ENCODE measurements at regions not wholly inside any gene's neighbourhood (a gene's known extent, or its start where the extent isn't known, plus 50 kb on each side); places are given as distances from the start of the nearest gene placed in this dataset.
A peak's percentile ranks its signal among the peaks of the same experiment; 100 is the strongest.

DNA sequence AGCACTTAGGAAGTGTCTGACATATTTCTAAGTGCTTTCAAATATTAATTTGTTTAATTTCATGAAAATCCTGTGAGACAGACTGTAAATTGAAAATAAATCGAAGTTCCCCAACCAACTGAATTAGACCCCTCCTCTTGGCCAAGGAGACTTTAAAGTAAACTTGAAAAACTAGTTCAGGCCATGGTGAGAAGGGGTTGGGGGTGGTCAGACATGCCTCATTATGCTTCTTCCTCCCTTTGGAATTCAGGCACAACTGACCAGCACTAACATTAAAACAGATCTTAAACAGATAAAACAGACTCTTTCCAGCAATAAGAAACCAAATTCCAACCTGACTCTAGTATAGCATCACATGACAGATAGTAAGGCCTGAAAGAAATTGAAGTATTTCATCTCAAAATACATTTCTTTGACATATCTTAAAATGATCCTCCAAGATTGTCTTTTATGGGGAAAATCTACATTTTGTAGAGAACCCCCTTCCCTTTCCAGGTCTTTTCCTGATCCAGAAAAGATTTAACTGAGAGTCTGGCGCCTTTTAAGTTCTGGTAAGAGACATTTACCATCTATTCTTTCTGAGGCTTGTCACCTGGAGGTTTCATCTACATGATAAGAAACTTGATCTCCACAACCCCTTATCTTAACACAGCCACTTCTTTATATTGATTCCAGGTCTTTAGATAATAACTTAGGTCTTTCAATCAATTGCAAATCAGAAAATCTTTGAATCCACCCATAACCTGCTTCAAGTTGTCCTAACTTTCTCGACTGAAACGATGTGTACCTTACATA, 336.5 kb downstream of the PCDH20 start:
- H2AFZ ChIP-seq = no peak overlapping the region
- H4K20me1 ChIP-seq (ENCODE audit: insufficient read depth, poor library complexity, severe bottlenecking) = no peaks in the 10 kb centered on the region
- DNase-seq (ENCODE audit: low spot score) = no peak
- no peak for TF ChIP-seq EZH2 (IDR thresholded peaks at IDR 0.05; ENCODE audit: borderline replicate concordance)
- TF ChIP-seq EZH2phosphoT487 (IDR thresholded peaks at IDR 0.05; ENCODE audit: low read depth, severe bottlenecking, unreplicated experiment) = no peak
- TF ChIP-seq, protein P1, sequence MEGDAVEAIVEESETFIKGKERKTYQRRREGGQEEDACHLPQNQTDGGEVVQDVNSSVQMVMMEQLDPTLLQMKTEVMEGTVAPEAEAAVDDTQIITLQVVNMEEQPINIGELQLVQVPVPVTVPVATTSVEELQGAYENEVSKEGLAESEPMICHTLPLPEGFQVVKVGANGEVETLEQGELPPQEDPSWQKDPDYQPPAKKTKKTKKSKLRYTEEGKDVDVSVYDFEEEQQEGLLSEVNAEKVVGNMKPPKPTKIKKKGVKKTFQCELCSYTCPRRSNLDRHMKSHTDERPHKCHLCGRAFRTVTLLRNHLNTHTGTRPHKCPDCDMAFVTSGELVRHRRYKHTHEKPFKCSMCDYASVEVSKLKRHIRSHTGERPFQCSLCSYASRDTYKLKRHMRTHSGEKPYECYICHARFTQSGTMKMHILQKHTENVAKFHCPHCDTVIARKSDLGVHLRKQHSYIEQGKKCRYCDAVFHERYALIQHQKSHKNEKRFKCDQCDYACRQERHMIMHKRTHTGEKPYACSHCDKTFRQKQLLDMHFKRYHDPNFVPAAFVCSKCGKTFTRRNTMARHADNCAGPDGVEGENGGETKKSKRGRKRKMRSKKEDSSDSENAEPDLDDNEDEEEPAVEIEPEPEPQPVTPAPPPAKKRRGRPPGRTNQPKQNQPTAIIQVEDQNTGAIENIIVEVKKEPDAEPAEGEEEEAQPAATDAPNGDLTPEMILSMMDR (IDR thresholded peaks at IDR 0.05; ENCODE audit: poor library complexity) = no peak
- no peaks in the 10 kb centered on the region for H3K79me2 ChIP-seq
- 67% methylated on average over 4 of the region's 4 CpGs for WGBS (ENCODE audit: low lambda C conversion rate, missing lambda C conversion rate)
- H3K9me2 ChIP-seq (replicated peaks; ENCODE audit: insufficient read depth) = no peaks in the 10 kb centered on the region
- H3K4me3 ChIP-seq = no peak overlapping the region
- H3K36me3 ChIP-seq (replicated peaks; ENCODE audit: insufficient read depth, low read depth) = no peaks in the 10 kb centered on the region
- H3K4me1 ChIP-seq (ENCODE audit: insufficient read depth) = no peaks in the 10 kb centered on the region
- H3K27me3 ChIP-seq = no peaks in the 10 kb centered on the region
- H3K4me2 ChIP-seq = no peak overlapping the region
- no peaks in the 10 kb centered on the region for H3K9me3 ChIP-seq (ENCODE audit: low read depth)
- H3K27ac ChIP-seq = no peak overlapping the region

DNA sequence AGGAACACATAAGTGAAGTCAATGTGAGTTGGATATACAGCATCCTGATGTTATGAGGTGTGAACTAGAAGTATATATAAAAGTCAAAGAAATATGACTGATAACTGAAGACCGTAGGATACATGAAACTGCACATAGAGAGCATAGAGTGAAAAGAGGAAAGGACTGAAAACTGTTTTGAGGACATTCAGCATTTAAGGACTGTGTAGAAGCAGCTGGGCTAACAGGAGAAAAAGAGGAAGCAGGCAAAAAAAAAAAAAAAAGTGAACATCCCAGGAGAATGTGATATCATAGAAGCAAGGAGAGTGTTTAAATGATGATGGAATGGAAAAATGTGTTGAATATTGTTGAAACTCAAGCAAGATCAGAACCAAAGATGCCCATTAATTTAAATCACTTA, 363.5 kb downstream of the PCDH20 start:
- H3K27me3 ChIP-seq = no peaks in the 10 kb centered on the region
- no peaks in the 10 kb centered on the region for H3K9me2 ChIP-seq (replicated peaks; ENCODE audit: insufficient read depth)
- no peak overlapping the region for H3K4me2 ChIP-seq
- DNase-seq (ENCODE audit: low spot score) = no peak
- no peaks in the 10 kb centered on the region for H3K9me3 ChIP-seq (ENCODE audit: low read depth)
- no peak overlapping the region for H2AFZ ChIP-seq
- H3K4me1 ChIP-seq (ENCODE audit: insufficient read depth) = no peaks in the 10 kb centered on the region
- no peaks in the 10 kb centered on the region for H3K36me3 ChIP-seq (replicated peaks; ENCODE audit: insufficient read depth, low read depth)
- no peak overlapping the region for H3K27ac ChIP-seq
- H4K20me1 ChIP-seq (ENCODE audit: insufficient read depth, poor library complexity, severe bottlenecking) = no peaks in the 10 kb centered on the region
- 58% methylated on average over 1 of the region's 1 CpG for WGBS (ENCODE audit: low lambda C conversion rate, missing lambda C conversion rate)
- no peak overlapping the region for H3K4me3 ChIP-seq
- no peaks in the 10 kb centered on the region for H3K79me2 ChIP-seq
- TF ChIP-seq, protein P1 (IDR thresholded peaks at IDR 0.05; ENCODE audit: poor library complexity) = no peak
- TF ChIP-seq EZH2phosphoT487 (IDR thresholded peaks at IDR 0.05; ENCODE audit: low read depth, severe bottlenecking, unreplicated experiment) (no peak), EZH2 (IDR thresholded peaks at IDR 0.05; ENCODE audit: borderline replicate concordance) (no peak)

DNA sequence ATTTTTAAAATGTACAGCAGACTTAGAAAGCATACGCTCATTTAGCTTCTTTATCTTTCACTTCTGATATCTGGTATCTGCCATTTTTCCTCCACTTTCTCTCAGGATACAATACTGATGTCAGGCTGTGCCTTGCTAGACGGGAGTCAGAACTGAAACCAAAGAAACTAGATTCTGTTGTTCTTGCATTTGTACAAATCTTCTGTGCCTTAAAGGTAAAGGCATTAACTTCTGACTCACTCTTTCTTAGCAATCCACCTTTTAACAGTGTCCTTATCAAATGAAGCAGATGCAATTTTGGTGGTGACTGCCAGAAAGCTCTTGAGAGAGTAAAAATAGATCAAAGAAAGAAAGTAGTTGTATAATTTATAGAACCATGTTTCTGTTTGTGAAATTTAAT, 370.4 kb downstream of the PCDH20 start:
- no peak overlapping the region for H2AFZ ChIP-seq

More for the DNA sequence above, 370.4 kb downstream of the PCDH20 start:
- Histone ChIP-seq H3K27ac (no peak overlapping the region), H3K9me2 (replicated peaks; ENCODE audit: insufficient read depth) (no peaks in the 10 kb centered on the region), H3K79me2 (no peaks in the 10 kb centered on the region), H3K27me3 (no peaks in the 10 kb centered on the region), H3K4me2 (peak overlapping the region; percentile 30), H3K9me3 (ENCODE audit: low read depth) (no peaks in the 10 kb centered on the region), H4K20me1 (ENCODE audit: insufficient read depth, poor library complexity, severe bottlenecking) (no peaks in the 10 kb centered on the region), H3K36me3 (replicated peaks; ENCODE audit: insufficient read depth, low read depth) (no peaks in the 10 kb centered on the region), H3K4me1 (ENCODE audit: insufficient read depth) (no peaks in the 10 kb centered on the region), H3K4me3 (no peak overlapping the region)
- WGBS (ENCODE audit: low lambda C conversion rate, missing lambda C conversion rate) = 47% methylated on average over 2 of the region's 2 CpGs
- TF ChIP-seq EZH2 (IDR thresholded peaks at IDR 0.05; ENCODE audit: borderline replicate concordance) = no peak
- TF ChIP-seq EZH2phosphoT487 (IDR thresholded peaks at IDR 0.05; ENCODE audit: low read depth, severe bottlenecking, unreplicated experiment) = no peak
- TF ChIP-seq, protein P1 (IDR thresholded peaks at IDR 0.05; ENCODE audit: poor library complexity) = no peak
- no peak for DNase-seq (ENCODE audit: low spot score)

All from hepatocyte (in vitro differentiated cells).